Esophagus muscularis mucosa (tissue), 3 donors: ENCODE measurements at regions not wholly inside any gene's neighbourhood (a gene's known extent, or its start where the extent isn't known, plus 50 kb on each side); places are given as distances from the start of the nearest gene placed in this dataset.

ENCODE experiments used
- POLR2AphosphoS5 ChIP-seq, 2 donors: sonication (generic); formaldehyde crosslinking; IDR thresholded peaks; one replicate each; pipeline ENCODE4 v1.6.1; 2017; ENCODE audit warnings: antibody characterized with exemption in 2 of 2
- TF ChIP-seq, protein P1 (sequence below), 3 experiments: fragments of 200-600 bp in 2 of 3; fragments of 450-650 bp in 1 of 3; sonication (generic) in 2 of 3; IDR thresholded peaks; one replicate each; pipeline ENCODE4 v1.5.1; 2017 to 2019; ENCODE audit warnings: antibody characterized with exemption in 3 of 3, mild to moderate bottlenecking in 2 of 3, moderate library complexity in 1 of 3

DNA sequence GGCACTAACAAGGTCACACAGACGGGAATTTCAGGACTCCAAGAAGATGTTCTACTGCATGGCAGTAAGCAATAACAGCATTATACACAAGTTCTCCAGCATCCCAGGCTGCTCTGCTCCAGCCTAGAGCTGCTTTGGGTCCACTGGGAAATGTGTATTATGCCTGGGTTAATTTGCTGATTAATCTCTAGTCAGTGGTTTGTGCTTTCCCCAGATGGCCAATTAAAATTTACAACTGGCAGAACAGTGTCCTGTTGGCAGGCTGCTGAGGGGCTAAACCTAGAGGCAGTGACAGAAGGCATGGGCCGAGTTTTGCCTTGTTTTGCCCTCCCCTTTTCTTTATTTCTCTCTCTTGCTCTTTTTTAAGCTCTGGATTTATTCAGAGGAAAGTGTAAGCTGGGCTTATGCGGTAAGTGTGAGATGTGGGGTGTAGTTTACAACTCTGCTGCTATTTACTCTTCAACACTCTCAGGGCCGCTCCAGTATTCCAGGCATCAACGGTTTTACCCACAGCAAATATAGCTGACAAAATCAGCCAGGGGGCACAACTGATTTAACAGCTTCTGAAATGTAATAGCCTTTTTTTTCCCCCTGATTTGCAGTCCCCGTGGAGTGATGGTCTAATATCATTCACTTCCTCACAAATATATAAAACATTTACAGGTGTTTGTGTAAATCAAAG, 348.0 kb downstream of the GPD2 start:
- TF ChIP-seq POLR2AphosphoS5 (IDR thresholded peaks at IDR 0.05), result no peak
- TF ChIP-seq, protein P1, sequence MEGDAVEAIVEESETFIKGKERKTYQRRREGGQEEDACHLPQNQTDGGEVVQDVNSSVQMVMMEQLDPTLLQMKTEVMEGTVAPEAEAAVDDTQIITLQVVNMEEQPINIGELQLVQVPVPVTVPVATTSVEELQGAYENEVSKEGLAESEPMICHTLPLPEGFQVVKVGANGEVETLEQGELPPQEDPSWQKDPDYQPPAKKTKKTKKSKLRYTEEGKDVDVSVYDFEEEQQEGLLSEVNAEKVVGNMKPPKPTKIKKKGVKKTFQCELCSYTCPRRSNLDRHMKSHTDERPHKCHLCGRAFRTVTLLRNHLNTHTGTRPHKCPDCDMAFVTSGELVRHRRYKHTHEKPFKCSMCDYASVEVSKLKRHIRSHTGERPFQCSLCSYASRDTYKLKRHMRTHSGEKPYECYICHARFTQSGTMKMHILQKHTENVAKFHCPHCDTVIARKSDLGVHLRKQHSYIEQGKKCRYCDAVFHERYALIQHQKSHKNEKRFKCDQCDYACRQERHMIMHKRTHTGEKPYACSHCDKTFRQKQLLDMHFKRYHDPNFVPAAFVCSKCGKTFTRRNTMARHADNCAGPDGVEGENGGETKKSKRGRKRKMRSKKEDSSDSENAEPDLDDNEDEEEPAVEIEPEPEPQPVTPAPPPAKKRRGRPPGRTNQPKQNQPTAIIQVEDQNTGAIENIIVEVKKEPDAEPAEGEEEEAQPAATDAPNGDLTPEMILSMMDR (IDR thresholded peaks at IDR 0.05), result no peak
